ENCODE measurements at regions not wholly inside any gene's neighbourhood (a gene's known extent, or its start where the extent isn't known, plus 50 kb on each side); places are given as distances from the start of the nearest gene placed in this dataset.
"Not testable (repeated sequence)": the region's sequence is repeated elsewhere in the genome, so short reads cannot be mapped to it uniquely, and the experiment has no call there.

GRCh38 chr16:66088681-66089080 is 277.8 kb upstream of the CDH5 start:
- DNase-seq: no peak

- no peak for DNase-seq
Measured at GRCh38 chr16:66087308-66087707, 279.2 kb upstream of the CDH5 start.

- no peak for DNase-seq
Measured at GRCh38 chr16:66085651-66086050, 280.8 kb upstream of the CDH5 start.

- not testable (repeated sequence) for DNase-seq
Measured at GRCh38 chr16:66084731-66085130, 281.8 kb upstream of the CDH5 start.

- DNase-seq: no peak
Measured at GRCh38 chr16:66084306-66084705, 282.2 kb upstream of the CDH5 start.

- no peak for DNase-seq
Measured at GRCh38 chr16:66083171-66083570, 283.3 kb upstream of the CDH5 start.

GRCh38 chr16:66082424-66082823 is 284.1 kb upstream of the CDH5 start:
- no peak for DNase-seq

GRCh38 chr16:66081775-66082366 is 284.6 kb upstream of the CDH5 start:
- DNase-seq: no peak

GRCh38 chr16:66079671-66080334 is 286.7 kb upstream of the CDH5 start:
- DNase-seq: no peak

GRCh38 chr16:66070140-66070917 is 296.2 kb upstream of the CDH5 start:
- no peak for DNase-seq

GRCh38 chr16:66069587-66069986 is 296.9 kb upstream of the CDH5 start:
- DNase-seq: no peak

GRCh38 chr16:66066404-66066803 is 300.1 kb upstream of the CDH5 start:
- DNase-seq: no peak

- no peak for DNase-seq
Measured at GRCh38 chr16:66065925-66066324, 300.6 kb upstream of the CDH5 start.

- no peak for DNase-seq
Measured at GRCh38 chr16:66064801-66065530, 301.5 kb upstream of the CDH5 start.

GRCh38 chr16:66058832-66059231 is 307.7 kb upstream of the CDH5 start:
- no peak for DNase-seq

- DNase-seq: peak; percentile 44
Measured at GRCh38 chr16:66058172-66058691, 308.3 kb upstream of the CDH5 start.

- no peak for DNase-seq
Measured at GRCh38 chr16:66057057-66057456, 309.4 kb upstream of the CDH5 start.

- no peak for DNase-seq
Measured at GRCh38 chr16:66054095-66054494, 312.4 kb upstream of the CDH5 start.

- no peak for DNase-seq
Measured at GRCh38 chr16:66052745-66053144, 313.7 kb upstream of the CDH5 start.

- no peak for DNase-seq
Measured at GRCh38 chr16:66050991-66051390, 315.5 kb upstream of the CDH5 start.

- DNase-seq: no peak
Measured at GRCh38 chr16:66049865-66050264, 316.6 kb upstream of the CDH5 start.

GRCh38 chr16:66045626-66046025 is 320.9 kb upstream of the CDH5 start:
- DNase-seq: no peak

GRCh38 chr16:66044556-66044955 is 321.9 kb upstream of the CDH5 start:
- no peak for DNase-seq

All from amniotic stem cell (primary cell).